GM19463 (cell line): ENCODE measurements at regions not wholly inside any gene's neighbourhood (a gene's known extent, or its start where the extent isn't known, plus 50 kb on each side); places are given as distances from the start of the nearest gene placed in this dataset.
"Not testable (repeated sequence)": the region's sequence is repeated elsewhere in the genome, so short reads cannot be mapped to it uniquely, and the experiment has no call there.

Experiments used
- ATAC-seq: cut with Tn5 transposase; IDR thresholded peaks from one replicate; pipeline ENCODE4 v1.9.1; 2021; ENCODE audit warnings: mild to moderate bottlenecking, moderate library complexity; ENCODE audit not compliant: unreplicated experiment

GRCh38 chr5:103808464-103809106, 246.0 kb upstream of the NUDT12 start:
- ATAC-seq = peak; percentile 85

- ATAC-seq = no peak
These were observed 242.1 kb upstream of the NUDT12 start for GRCh38 chr5:103804711-103805110.

GRCh38 chr5:103801681-103802080, 239.1 kb upstream of the NUDT12 start:
- ATAC-seq = no peak

GRCh38 chr5:103800741-103801495, 238.3 kb upstream of the NUDT12 start:
- ATAC-seq = no peak

- no peak for ATAC-seq
These were observed 231.1 kb upstream of the NUDT12 start for GRCh38 chr5:103793595-103794182.

- no peak for ATAC-seq
These were observed 223.0 kb upstream of the NUDT12 start for GRCh38 chr5:103785569-103785968.

- ATAC-seq = no peak
These were observed 221.1 kb upstream of the NUDT12 start for GRCh38 chr5:103783669-103784068.

- no peak for ATAC-seq
These were observed 218.2 kb upstream of the NUDT12 start for GRCh38 chr5:103780794-103781193.

- no peak for ATAC-seq
These were observed 212.1 kb upstream of the NUDT12 start for GRCh38 chr5:103774721-103775120.

- no peak for ATAC-seq
These were observed 209.7 kb upstream of the NUDT12 start for GRCh38 chr5:103772248-103772647.

GRCh38 chr5:103764403-103764802, 201.8 kb upstream of the NUDT12 start:
- ATAC-seq = no peak

- ATAC-seq = no peak
These were observed 196.4 kb upstream of the NUDT12 start for GRCh38 chr5:103758996-103759395.

- no peak for ATAC-seq
These were observed 193.4 kb upstream of the NUDT12 start for GRCh38 chr5:103755974-103756373.

- no peak for ATAC-seq
These were observed 182.9 kb upstream of the NUDT12 start for GRCh38 chr5:103745353-103746065.

GRCh38 chr5:103744159-103744558, 181.6 kb upstream of the NUDT12 start:
- no peak for ATAC-seq

- no peak for ATAC-seq
These were observed 180.8 kb upstream of the NUDT12 start for GRCh38 chr5:103743421-103743820.

- ATAC-seq = no peak
These were observed 179.4 kb upstream of the NUDT12 start for GRCh38 chr5:103741984-103742383.

GRCh38 chr5:103736343-103736742, 173.8 kb upstream of the NUDT12 start:
- not testable (repeated sequence) for ATAC-seq

GRCh38 chr5:103724271-103724670, 161.7 kb upstream of the NUDT12 start:
- no peak for ATAC-seq

- ATAC-seq = no peak
These were observed 158.6 kb upstream of the NUDT12 start for GRCh38 chr5:103721183-103721582.

GRCh38 chr5:103718108-103718507, 155.5 kb upstream of the NUDT12 start:
- ATAC-seq = no peak

GRCh38 chr5:103708601-103709000, 146.0 kb upstream of the NUDT12 start:
- no peak for ATAC-seq
